ENCODE measurements at regions not wholly inside any gene's neighbourhood (a gene's known extent, or its start where the extent isn't known, plus 50 kb on each side); places are given as distances from the start of the nearest gene placed in this dataset.

DNA sequence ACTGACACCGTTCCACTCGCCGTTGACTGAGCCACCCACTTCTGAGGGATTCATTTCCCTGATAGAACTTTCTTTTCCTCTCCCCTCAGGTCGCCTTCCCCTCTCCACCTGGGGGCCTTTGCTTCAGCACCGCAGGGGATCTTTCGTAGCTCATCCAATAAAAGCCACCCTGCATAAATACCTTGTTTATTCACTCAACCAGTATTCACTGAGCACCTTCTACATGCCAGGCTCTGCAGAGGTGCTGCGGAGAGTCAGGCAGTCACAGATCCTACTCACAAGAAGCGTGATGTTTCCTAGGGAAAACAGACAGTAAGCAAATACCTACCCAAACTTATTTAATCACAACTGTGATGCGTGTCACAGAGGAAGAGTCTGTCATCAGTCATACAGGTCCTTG, 127.7 kb downstream of the TEX36 start:
- no peaks in the 10 kb centered on the region for H3K36me3 ChIP-seq (ENCODE audit: control insufficient read depth, insufficient read depth, low read length)
- no peaks in the 10 kb centered on the region for H3K9me3 ChIP-seq (ENCODE audit: control insufficient read depth, low read depth, low read length)
- WGBS (ENCODE audit: insufficient coverage, low lambda C conversion rate): 93% methylated on average over 3 of the region's 9 CpGs
- no peak overlapping the region for H3K4me3 ChIP-seq (ENCODE audit: low read length)
- peaks cover 5% of the 10 kb centered on the region for H3K27me3 ChIP-seq (ENCODE audit: control insufficient read depth, insufficient read depth, low read length)
- no peak for DNase-seq
- no peak overlapping the region for H3K27ac ChIP-seq (ENCODE audit: low read length)
- H3K4me1 ChIP-seq (ENCODE audit: control insufficient read depth, insufficient read depth, low read length): no peaks in the 10 kb centered on the region

- H3K9me3 ChIP-seq (ENCODE audit: control insufficient read depth, low read depth, low read length): no peaks in the 10 kb centered on the region
- peaks cover 5% of the 10 kb centered on the region for H3K27me3 ChIP-seq (ENCODE audit: control insufficient read depth, insufficient read depth, low read length)
- no peak overlapping the region for H3K27ac ChIP-seq (ENCODE audit: low read length)
- no peaks in the 10 kb centered on the region for H3K4me1 ChIP-seq (ENCODE audit: control insufficient read depth, insufficient read depth, low read length)
- DNase-seq: no peak
- H3K36me3 ChIP-seq (ENCODE audit: control insufficient read depth, insufficient read depth, low read length): no peaks in the 10 kb centered on the region
- H3K4me3 ChIP-seq (ENCODE audit: low read length): no peak overlapping the region
- WGBS (ENCODE audit: insufficient coverage, low lambda C conversion rate): 88% methylated on average over 4 of the region's 4 CpGs
Measured at GRCh38 chr10:125554753-125555152, 128.2 kb downstream of the TEX36 start.

GRCh38 chr10:125554016-125554703, 128.8 kb downstream of the TEX36 start:
- H3K36me3 ChIP-seq (ENCODE audit: control insufficient read depth, insufficient read depth, low read length): no peaks in the 10 kb centered on the region
- 76% methylated on average over 4 of the region's 10 CpGs for WGBS (ENCODE audit: insufficient coverage, low lambda C conversion rate)
- no peak overlapping the region for H3K4me3 ChIP-seq (ENCODE audit: low read length)
- peaks cover 5% of the 10 kb centered on the region for H3K27me3 ChIP-seq (ENCODE audit: control insufficient read depth, insufficient read depth, low read length)
- no peaks in the 10 kb centered on the region for H3K4me1 ChIP-seq (ENCODE audit: control insufficient read depth, insufficient read depth, low read length)
- no peaks in the 10 kb centered on the region for H3K9me3 ChIP-seq (ENCODE audit: control insufficient read depth, low read depth, low read length)
- no peak overlapping the region for H3K27ac ChIP-seq (ENCODE audit: low read length)
- DNase-seq: no peak

DNA sequence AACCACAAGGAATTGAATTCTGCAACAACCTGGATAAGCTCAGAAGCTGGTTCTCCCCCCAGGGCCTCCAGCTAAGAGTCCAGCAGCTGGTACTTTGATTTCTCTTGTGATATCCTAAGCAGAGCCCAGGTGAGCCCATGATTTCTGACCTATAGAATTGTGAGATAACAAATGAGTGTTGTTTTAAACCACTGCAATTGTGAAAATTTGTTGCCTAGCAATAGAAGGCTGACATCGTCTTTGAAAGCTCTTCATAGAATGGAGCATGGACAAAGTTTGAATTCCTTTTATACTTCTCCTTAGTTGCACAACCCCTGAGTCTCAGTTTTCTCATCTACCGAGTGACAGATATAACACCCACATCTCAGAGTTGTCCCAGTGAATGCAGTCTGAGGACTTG, 129.9 kb downstream of the TEX36 start:
- no peak for DNase-seq
- Histone ChIP-seq H3K27me3 (ENCODE audit: control insufficient read depth, insufficient read depth, low read length) (peaks cover 5% of the 10 kb centered on the region), H3K36me3 (ENCODE audit: control insufficient read depth, insufficient read depth, low read length) (no peaks in the 10 kb centered on the region), H3K4me1 (ENCODE audit: control insufficient read depth, insufficient read depth, low read length) (no peaks in the 10 kb centered on the region), H3K9me3 (ENCODE audit: control insufficient read depth, low read depth, low read length) (no peaks in the 10 kb centered on the region), H3K27ac (ENCODE audit: low read length) (no peak overlapping the region), H3K4me3 (ENCODE audit: low read length) (no peak overlapping the region)
- WGBS (ENCODE audit: insufficient coverage, low lambda C conversion rate): 100% methylated on average over 1 of the region's 2 CpGs

- no CpG with 5 or more reads among the region's 4 CpGs for WGBS (ENCODE audit: insufficient coverage, low lambda C conversion rate)
- no peak for DNase-seq
Measured at GRCh38 chr10:125551247-125551646, 131.7 kb downstream of the TEX36 start.

DNA sequence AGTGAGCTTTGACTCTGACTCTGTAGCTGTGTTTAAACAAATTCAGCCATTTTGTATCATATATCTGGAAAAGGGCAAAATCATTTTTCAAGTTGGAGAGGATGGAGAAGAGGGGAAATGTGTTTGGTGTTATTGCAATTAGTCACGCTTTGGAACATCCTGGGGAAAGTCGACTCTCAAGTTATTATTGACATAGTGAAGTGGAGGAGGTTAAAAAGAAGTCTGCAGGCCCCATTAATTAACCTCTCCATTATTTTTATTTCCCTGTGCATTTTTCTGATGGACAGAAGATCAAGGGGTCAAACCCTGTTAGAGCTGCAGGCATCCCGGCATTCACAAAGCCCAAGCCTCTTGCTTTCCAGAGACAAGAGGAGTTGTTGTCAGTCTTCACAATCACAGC, 132.6 kb downstream of the TEX36 start:
- no peak for DNase-seq
- Histone ChIP-seq H3K9me3 (ENCODE audit: control insufficient read depth, low read depth, low read length) (no peaks in the 10 kb centered on the region), H3K36me3 (ENCODE audit: control insufficient read depth, insufficient read depth, low read length) (no peaks in the 10 kb centered on the region), H3K27me3 (ENCODE audit: control insufficient read depth, insufficient read depth, low read length) (no peaks in the 10 kb centered on the region), H3K27ac (ENCODE audit: low read length) (no peak overlapping the region), H3K4me3 (ENCODE audit: low read length) (no peak overlapping the region), H3K4me1 (ENCODE audit: control insufficient read depth, insufficient read depth, low read length) (no peaks in the 10 kb centered on the region)
- 40% methylated on average over 1 of the region's 3 CpGs for WGBS (ENCODE audit: insufficient coverage, low lambda C conversion rate)

More at GRCh38 chr10:125551247-125551646, 131.7 kb downstream of the TEX36 start:
- no peaks in the 10 kb centered on the region for H3K9me3 ChIP-seq (ENCODE audit: control insufficient read depth, low read depth, low read length)
- H3K27me3 ChIP-seq (ENCODE audit: control insufficient read depth, insufficient read depth, low read length): peaks cover 1% of the 10 kb centered on the region
- H3K4me3 ChIP-seq (ENCODE audit: low read length): no peak overlapping the region
- no peaks in the 10 kb centered on the region for H3K36me3 ChIP-seq (ENCODE audit: control insufficient read depth, insufficient read depth, low read length)
- no peak overlapping the region for H3K27ac ChIP-seq (ENCODE audit: low read length)
- no peaks in the 10 kb centered on the region for H3K4me1 ChIP-seq (ENCODE audit: control insufficient read depth, insufficient read depth, low read length)

- Histone ChIP-seq H3K4me1 (ENCODE audit: control insufficient read depth, insufficient read depth, low read length) (no peaks in the 10 kb centered on the region), H3K27me3 (ENCODE audit: control insufficient read depth, insufficient read depth, low read length) (no peaks in the 10 kb centered on the region), H3K4me3 (ENCODE audit: low read length) (no peak overlapping the region), H3K9me3 (ENCODE audit: control insufficient read depth, low read depth, low read length) (no peaks in the 10 kb centered on the region), H3K36me3 (ENCODE audit: control insufficient read depth, insufficient read depth, low read length) (no peaks in the 10 kb centered on the region), H3K27ac (ENCODE audit: low read length) (no peak overlapping the region)
- 80% methylated on average over 1 of the region's 7 CpGs for WGBS (ENCODE audit: insufficient coverage, low lambda C conversion rate)
- DNase-seq: no peak
Measured at GRCh38 chr10:125549653-125550052, 133.3 kb downstream of the TEX36 start.

- H3K4me3 ChIP-seq (ENCODE audit: low read length): no peak overlapping the region
- WGBS (ENCODE audit: insufficient coverage, low lambda C conversion rate): no CpG with 5 or more reads among the region's 7 CpGs
- H3K9me3 ChIP-seq (ENCODE audit: control insufficient read depth, low read depth, low read length): no peaks in the 10 kb centered on the region
- H3K36me3 ChIP-seq (ENCODE audit: control insufficient read depth, insufficient read depth, low read length): no peaks in the 10 kb centered on the region
- no peaks in the 10 kb centered on the region for H3K4me1 ChIP-seq (ENCODE audit: control insufficient read depth, insufficient read depth, low read length)
- H3K27me3 ChIP-seq (ENCODE audit: control insufficient read depth, insufficient read depth, low read length): no peaks in the 10 kb centered on the region
- no peak for DNase-seq
- no peak overlapping the region for H3K27ac ChIP-seq (ENCODE audit: low read length)
Measured at GRCh38 chr10:125548878-125549277, 134.1 kb downstream of the TEX36 start.

DNA sequence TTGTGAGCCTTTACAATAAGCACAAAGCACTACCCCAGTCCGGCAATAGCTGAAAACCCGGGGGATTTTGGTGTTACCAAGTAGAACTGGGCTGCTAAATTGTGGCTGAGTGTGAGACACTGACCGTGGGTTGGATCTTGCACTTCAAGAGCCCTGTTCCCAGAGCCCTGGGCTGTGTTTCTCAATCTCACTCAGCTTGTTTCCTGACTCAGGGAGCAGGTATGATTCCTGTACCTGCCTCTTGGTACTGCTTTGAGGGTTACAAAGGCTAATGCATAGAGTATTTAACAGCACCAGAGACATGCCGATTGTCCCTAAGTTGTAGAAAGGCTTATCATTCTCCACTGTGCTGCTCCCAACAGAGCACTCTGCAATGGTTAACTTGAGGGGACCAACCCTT, 134.6 kb downstream of the TEX36 start:
- DNase-seq: no peak
- no CpG with 5 or more reads among the region's 4 CpGs for WGBS (ENCODE audit: insufficient coverage, low lambda C conversion rate)
- H3K27ac ChIP-seq (ENCODE audit: low read length): no peak overlapping the region
- no peaks in the 10 kb centered on the region for H3K36me3 ChIP-seq (ENCODE audit: control insufficient read depth, insufficient read depth, low read length)
- no peaks in the 10 kb centered on the region for H3K9me3 ChIP-seq (ENCODE audit: control insufficient read depth, low read depth, low read length)
- no peak overlapping the region for H3K4me3 ChIP-seq (ENCODE audit: low read length)
- H3K4me1 ChIP-seq (ENCODE audit: control insufficient read depth, insufficient read depth, low read length): no peaks in the 10 kb centered on the region
- H3K27me3 ChIP-seq (ENCODE audit: control insufficient read depth, insufficient read depth, low read length): no peaks in the 10 kb centered on the region

DNA sequence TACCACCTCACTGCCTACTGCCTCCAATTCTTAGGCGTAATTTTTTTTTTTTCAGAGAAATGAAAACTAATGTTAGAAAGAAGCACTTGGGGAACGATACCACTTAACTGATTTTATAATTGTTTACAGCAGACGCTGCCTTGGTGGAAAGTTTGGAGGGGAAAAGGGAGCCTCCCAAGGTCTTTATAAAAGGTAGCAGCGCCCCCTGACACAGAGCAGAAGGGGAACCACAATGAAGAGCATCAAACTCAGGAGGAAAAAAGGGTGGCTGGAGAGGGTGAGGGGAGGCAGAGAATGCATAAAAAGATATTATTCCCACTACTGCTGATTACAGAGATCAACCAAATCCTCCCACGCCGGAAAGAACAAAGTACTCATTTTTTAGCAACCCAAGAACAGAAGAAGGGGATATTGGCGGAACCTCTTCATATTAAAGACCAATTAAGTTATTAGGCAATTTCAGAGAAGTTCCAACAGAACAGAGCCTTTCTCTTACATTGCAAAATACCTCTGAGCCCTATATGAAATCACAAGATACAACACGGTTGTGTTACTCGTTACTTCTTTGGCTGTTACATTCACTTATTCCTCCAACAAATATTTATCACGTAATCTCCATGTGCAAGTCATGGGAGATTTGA, 135.8 kb downstream of the TEX36 start:
- WGBS (ENCODE audit: insufficient coverage, low lambda C conversion rate): 100% methylated on average over 1 of the region's 10 CpGs
- Histone ChIP-seq H3K4me1 (ENCODE audit: control insufficient read depth, insufficient read depth, low read length) (no peaks in the 10 kb centered on the region), H3K36me3 (ENCODE audit: control insufficient read depth, insufficient read depth, low read length) (no peaks in the 10 kb centered on the region), H3K27me3 (ENCODE audit: control insufficient read depth, insufficient read depth, low read length) (peaks cover 2% of the 10 kb centered on the region), H3K27ac (ENCODE audit: low read length) (no peak overlapping the region), H3K4me3 (ENCODE audit: low read length) (no peak overlapping the region), H3K9me3 (ENCODE audit: control insufficient read depth, low read depth, low read length) (no peaks in the 10 kb centered on the region)
- DNase-seq: no peak

DNA sequence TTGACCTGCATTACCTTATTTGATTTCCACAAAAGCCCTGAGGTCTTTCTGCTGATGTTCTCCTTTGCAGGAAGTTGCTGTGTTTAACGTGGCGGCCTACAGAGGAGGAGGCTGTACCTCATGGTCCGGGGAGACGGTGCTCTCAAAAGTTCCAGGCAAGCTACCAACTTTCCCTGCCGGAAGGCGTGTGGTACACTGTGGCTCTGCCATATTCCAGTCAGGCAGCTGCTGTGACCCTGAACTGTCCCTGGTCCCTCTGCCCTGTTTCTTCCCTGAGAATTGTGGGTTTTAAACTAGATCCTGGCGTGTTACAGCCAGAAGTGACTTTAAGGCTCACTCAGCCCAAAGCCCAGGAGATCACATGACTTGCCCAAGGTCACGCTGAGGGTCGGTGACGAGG, 139.2 kb downstream of the TEX36 start:
- Histone ChIP-seq H3K27me3 (ENCODE audit: control insufficient read depth, insufficient read depth, low read length) (peaks cover 2% of the 10 kb centered on the region), H3K4me1 (ENCODE audit: control insufficient read depth, insufficient read depth, low read length) (no peaks in the 10 kb centered on the region), H3K9me3 (ENCODE audit: control insufficient read depth, low read depth, low read length) (no peaks in the 10 kb centered on the region), H3K27ac (ENCODE audit: low read length) (no peak overlapping the region), H3K36me3 (ENCODE audit: control insufficient read depth, insufficient read depth, low read length) (no peaks in the 10 kb centered on the region), H3K4me3 (ENCODE audit: low read length) (no peak overlapping the region)
- no CpG with 5 or more reads among the region's 10 CpGs for WGBS (ENCODE audit: insufficient coverage, low lambda C conversion rate)
- DNase-seq: no peak

Measured in large intestine (tissue), 3 donors.